ENCODE measurements at regions not wholly inside any gene's neighbourhood (a gene's known extent, or its start where the extent isn't known, plus 50 kb on each side); places are given as distances from the start of the nearest gene placed in this dataset.

- TF ChIP-seq CTCF (IDR thresholded peaks at IDR 0.05; ENCODE audit: control extremely low read depth, extremely low read depth), result no peak
- no peak for DNase-seq
- Histone ChIP-seq H3K27me3 (ENCODE audit: control insufficient read depth in 3 of 3, insufficient read depth in 3 of 3, low read length in 2 of 3) (no peaks in the 10 kb centered on the region), H3K9ac (ENCODE audit: insufficient read depth in 1 of 2, low read length in 2 of 2) (no peak overlapping the region), H3K4me1 (ENCODE audit: control insufficient read depth in 5 of 5, insufficient read depth in 5 of 5, low read length in 5 of 5) (no peaks in the 10 kb centered on the region), H3K9me3 (ENCODE audit: control insufficient read depth in 4 of 4, insufficient read depth in 3 of 4, low read length in 3 of 4) (peaks cover 0 to 3% (median 0%) of the 10 kb centered on the region in 4 donors), H3K27ac (ENCODE audit: low read depth in 1 of 2, low read length in 1 of 2) (no peak overlapping the region), H3K4me3 (no peak overlapping the region), H3K36me3 (ENCODE audit: control insufficient read depth in 4 of 4, insufficient read depth in 4 of 4, low read length in 4 of 4) (no peaks in the 10 kb centered on the region)
- WGBS, 2 donors, result 86 to 90% methylated on average over 8 of the region's 8 CpGs
- no peak for ATAC-seq (ENCODE audit: insufficient read depth, low FRiP score)
Measured at GRCh38 chr10:131693766-131694165, 207.0 kb upstream of the PPP2R2D start.

GRCh38 chr10:131694168-131694780 is 206.5 kb upstream of the PPP2R2D start:
- H3K27me3 ChIP-seq (ENCODE audit: control insufficient read depth in 3 of 3, insufficient read depth in 3 of 3, low read length in 2 of 3), result no peaks in the 10 kb centered on the region
- H3K9ac ChIP-seq (ENCODE audit: insufficient read depth in 1 of 2, low read length in 2 of 2), result no peak overlapping the region
- no peaks in the 10 kb centered on the region for H3K36me3 ChIP-seq (ENCODE audit: control insufficient read depth in 4 of 4, insufficient read depth in 4 of 4, low read length in 4 of 4)
- no peak overlapping the region for H3K4me3 ChIP-seq
- WGBS, 2 donors, result 85 to 89% methylated on average over 11 of the region's 11 CpGs
- no peak overlapping the region for H3K27ac ChIP-seq (ENCODE audit: low read depth in 1 of 2, low read length in 1 of 2)
- TF ChIP-seq CTCF (IDR thresholded peaks at IDR 0.05; ENCODE audit: control extremely low read depth, extremely low read depth), result no peak
- no peak for DNase-seq
- H3K9me3 ChIP-seq (ENCODE audit: control insufficient read depth in 4 of 4, insufficient read depth in 3 of 4, low read length in 3 of 4), result peaks cover 0 to 5% (median 0%) of the 10 kb centered on the region in 4 donors
- no peak for ATAC-seq (ENCODE audit: insufficient read depth, low FRiP score)
- no peaks in the 10 kb centered on the region for H3K4me1 ChIP-seq (ENCODE audit: control insufficient read depth in 5 of 5, insufficient read depth in 5 of 5, low read length in 5 of 5)

GRCh38 chr10:131694781-131695495 is 205.9 kb upstream of the PPP2R2D start:
- 85 to 90% methylated on average over 11 of the region's 11 CpGs for WGBS, 2 donors
- no peak for DNase-seq

More at GRCh38 chr10:131694781-131695495, 205.9 kb upstream of the PPP2R2D start:
- Histone ChIP-seq H3K36me3 (ENCODE audit: control insufficient read depth in 4 of 4, insufficient read depth in 4 of 4, low read length in 4 of 4) (no peaks in the 10 kb centered on the region), H3K4me3 (no peak overlapping the region), H3K4me1 (ENCODE audit: control insufficient read depth in 5 of 5, insufficient read depth in 5 of 5, low read length in 5 of 5) (no peaks in the 10 kb centered on the region), H3K27me3 (ENCODE audit: control insufficient read depth in 3 of 3, insufficient read depth in 3 of 3, low read length in 2 of 3) (no peaks in the 10 kb centered on the region), H3K9ac (ENCODE audit: insufficient read depth in 1 of 2, low read length in 2 of 2) (no peak overlapping the region), H3K9me3 (ENCODE audit: control insufficient read depth in 4 of 4, insufficient read depth in 3 of 4, low read length in 3 of 4) (peaks cover 0 to 5% (median 0%) of the 10 kb centered on the region in 4 donors), H3K27ac (ENCODE audit: low read depth in 1 of 2, low read length in 1 of 2) (no peak overlapping the region)
- no peak for ATAC-seq (ENCODE audit: insufficient read depth, low FRiP score)
- no peak for TF ChIP-seq CTCF (IDR thresholded peaks at IDR 0.05; ENCODE audit: control extremely low read depth, extremely low read depth)
